ENCODE measurements at regions not wholly inside any gene's neighbourhood (a gene's known extent, or its start where the extent isn't known, plus 50 kb on each side); places are given as distances from the start of the nearest gene placed in this dataset.

- H3K27ac ChIP-seq (ENCODE audit: poor library complexity, severe bottlenecking), result no peak overlapping the region
- DNase-seq (ENCODE audit: low spot score), result no peak
- H3K36me3 ChIP-seq (ENCODE audit: low read depth), result no peaks in the 10 kb centered on the region
- TF ChIP-seq CTCF (IDR thresholded peaks at IDR 0.05; ENCODE audit: poor library complexity, severe bottlenecking), result no peak
- no peaks in the 10 kb centered on the region for H3K27me3 ChIP-seq (ENCODE audit: insufficient read depth, poor library complexity, severe bottlenecking)
- ATAC-seq (ENCODE audit: low read depth), result no peak
- no peaks in the 10 kb centered on the region for H3K9me3 ChIP-seq (ENCODE audit: severe bottlenecking)
- no peak overlapping the region for H3K4me3 ChIP-seq (ENCODE audit: severe bottlenecking)
- no peaks in the 10 kb centered on the region for H3K4me1 ChIP-seq (ENCODE audit: insufficient read depth, poor library complexity, severe bottlenecking)
Measured at GRCh38 chr18:71189581-71189980, 900.7 kb downstream of the SOCS6 start.

- Histone ChIP-seq H3K9me3 (ENCODE audit: severe bottlenecking) (no peaks in the 10 kb centered on the region), H3K27me3 (ENCODE audit: insufficient read depth, poor library complexity, severe bottlenecking) (no peaks in the 10 kb centered on the region), H3K27ac (ENCODE audit: poor library complexity, severe bottlenecking) (no peak overlapping the region), H3K36me3 (ENCODE audit: low read depth) (no peaks in the 10 kb centered on the region), H3K4me3 (ENCODE audit: severe bottlenecking) (no peak overlapping the region), H3K4me1 (ENCODE audit: insufficient read depth, poor library complexity, severe bottlenecking) (no peaks in the 10 kb centered on the region)
- ATAC-seq (ENCODE audit: low read depth) (no peak), DNase-seq (ENCODE audit: low spot score) (no peak)
- no peak for TF ChIP-seq CTCF (IDR thresholded peaks at IDR 0.05; ENCODE audit: poor library complexity, severe bottlenecking)
Measured at GRCh38 chr18:71168557-71169145, 879.8 kb downstream of the SOCS6 start.

GRCh38 chr18:71136487-71136886 lies 847.6 kb downstream of the SOCS6 start:
- no peak for DNase-seq (ENCODE audit: low spot score)
- ATAC-seq (ENCODE audit: low read depth), result no peak
- Histone ChIP-seq H3K4me3 (ENCODE audit: severe bottlenecking) (no peak overlapping the region), H3K9me3 (ENCODE audit: severe bottlenecking) (no peaks in the 10 kb centered on the region), H3K27me3 (ENCODE audit: insufficient read depth, poor library complexity, severe bottlenecking) (no peaks in the 10 kb centered on the region), H3K36me3 (ENCODE audit: low read depth) (no peaks in the 10 kb centered on the region), H3K27ac (ENCODE audit: poor library complexity, severe bottlenecking) (no peak overlapping the region), H3K4me1 (ENCODE audit: insufficient read depth, poor library complexity, severe bottlenecking) (no peaks in the 10 kb centered on the region)
- no peak for TF ChIP-seq CTCF (IDR thresholded peaks at IDR 0.05; ENCODE audit: poor library complexity, severe bottlenecking)

DNA sequence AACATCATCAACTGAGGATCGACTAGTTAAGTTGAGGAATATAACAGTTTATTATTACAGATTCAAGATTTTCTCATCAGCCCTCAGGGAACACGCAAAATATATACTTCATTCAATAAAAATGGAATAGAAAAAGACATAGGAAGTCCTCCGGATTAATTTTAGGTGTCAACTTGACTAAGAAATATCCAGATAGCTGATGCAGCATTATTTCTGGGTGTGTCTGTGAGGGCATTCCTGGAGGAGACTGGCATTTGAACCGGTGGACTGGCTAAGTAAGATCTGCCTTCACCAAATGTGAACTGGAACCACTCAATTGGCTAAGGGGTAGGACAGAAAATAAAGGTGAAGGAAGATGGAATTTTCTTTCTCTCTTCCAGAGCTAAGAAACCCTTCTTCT lies 845.3 kb downstream of the SOCS6 start:
- no peaks in the 10 kb centered on the region for H3K36me3 ChIP-seq (ENCODE audit: low read depth)
- ATAC-seq (ENCODE audit: low read depth), result no peak

More for the DNA sequence above, 845.3 kb downstream of the SOCS6 start:
- DNase-seq (ENCODE audit: low spot score), result no peak
- Histone ChIP-seq H3K4me3 (ENCODE audit: severe bottlenecking) (no peak overlapping the region), H3K27me3 (ENCODE audit: insufficient read depth, poor library complexity, severe bottlenecking) (no peaks in the 10 kb centered on the region), H3K4me1 (ENCODE audit: insufficient read depth, poor library complexity, severe bottlenecking) (no peaks in the 10 kb centered on the region), H3K9me3 (ENCODE audit: severe bottlenecking) (no peaks in the 10 kb centered on the region), H3K27ac (ENCODE audit: poor library complexity, severe bottlenecking) (no peak overlapping the region)
- no peak for TF ChIP-seq CTCF (IDR thresholded peaks at IDR 0.05; ENCODE audit: poor library complexity, severe bottlenecking)
